ENCODE measurements at regions not wholly inside any gene's neighbourhood (a gene's known extent, or its start where the extent isn't known, plus 50 kb on each side); places are given as distances from the start of the nearest gene placed in this dataset.

DNA sequence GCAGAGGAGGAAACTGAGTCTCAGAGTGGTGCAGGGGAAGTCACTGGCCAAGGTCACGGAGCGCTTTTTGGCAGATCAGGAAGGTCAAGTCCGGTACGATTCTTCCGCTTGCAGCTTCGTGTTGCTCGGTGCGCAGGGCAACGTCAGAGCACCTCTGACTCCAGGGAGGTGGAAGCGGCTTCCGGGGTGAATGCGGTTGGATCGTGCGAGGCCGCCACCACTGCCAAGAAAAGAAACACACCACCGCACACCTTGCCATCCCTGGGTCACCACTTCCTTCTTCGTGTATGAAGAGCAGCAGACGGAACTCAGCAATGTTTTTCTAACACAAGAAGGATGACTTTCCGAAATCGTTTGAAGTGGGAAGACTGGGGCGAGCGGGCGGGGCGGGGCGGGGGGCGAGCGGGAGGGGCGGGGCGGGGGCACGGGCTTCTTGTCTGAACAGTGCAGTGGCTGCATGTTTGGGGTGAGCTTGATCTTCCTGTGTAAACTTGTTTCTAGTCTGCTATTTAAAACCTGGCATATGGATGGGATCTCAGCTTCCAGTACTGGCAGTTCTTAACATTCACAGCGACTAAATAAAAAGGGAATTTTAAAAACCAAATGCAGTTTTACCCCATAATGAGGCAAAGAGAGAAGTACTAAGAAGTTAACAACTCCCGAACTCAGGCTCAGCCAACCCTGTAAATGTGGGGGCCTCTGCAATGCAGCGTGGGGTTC is 300.0 kb downstream of the RRAGC start:
- H3K4me1 Mint-ChIP-seq: peaks cover 52% of the 10 kb centered on the region
- DNase-seq: peak; percentile 90
- no peaks in the 10 kb centered on the region for H3K36me3 Mint-ChIP-seq
- H3K27ac Mint-ChIP-seq: peak overlapping the region; percentile 81
- H3K4me3 Mint-ChIP-seq: peak overlapping the region; percentile 78
- peak; percentile 89 for ATAC-seq (ENCODE audit: low read depth)
- H3K9me3 Mint-ChIP-seq: no peaks in the 10 kb centered on the region
- H3K27me3 Mint-ChIP-seq: peaks cover 66% of the 10 kb centered on the region
- POLR2A ChIA-PET: interaction anchor here (0.8 to 1.5 kb wide), 3 partner anchors 9 to 300 kb away, joined by 3 to 5 read pairs (median 4); partner anchors contain the start of gene RRAGC

DNA sequence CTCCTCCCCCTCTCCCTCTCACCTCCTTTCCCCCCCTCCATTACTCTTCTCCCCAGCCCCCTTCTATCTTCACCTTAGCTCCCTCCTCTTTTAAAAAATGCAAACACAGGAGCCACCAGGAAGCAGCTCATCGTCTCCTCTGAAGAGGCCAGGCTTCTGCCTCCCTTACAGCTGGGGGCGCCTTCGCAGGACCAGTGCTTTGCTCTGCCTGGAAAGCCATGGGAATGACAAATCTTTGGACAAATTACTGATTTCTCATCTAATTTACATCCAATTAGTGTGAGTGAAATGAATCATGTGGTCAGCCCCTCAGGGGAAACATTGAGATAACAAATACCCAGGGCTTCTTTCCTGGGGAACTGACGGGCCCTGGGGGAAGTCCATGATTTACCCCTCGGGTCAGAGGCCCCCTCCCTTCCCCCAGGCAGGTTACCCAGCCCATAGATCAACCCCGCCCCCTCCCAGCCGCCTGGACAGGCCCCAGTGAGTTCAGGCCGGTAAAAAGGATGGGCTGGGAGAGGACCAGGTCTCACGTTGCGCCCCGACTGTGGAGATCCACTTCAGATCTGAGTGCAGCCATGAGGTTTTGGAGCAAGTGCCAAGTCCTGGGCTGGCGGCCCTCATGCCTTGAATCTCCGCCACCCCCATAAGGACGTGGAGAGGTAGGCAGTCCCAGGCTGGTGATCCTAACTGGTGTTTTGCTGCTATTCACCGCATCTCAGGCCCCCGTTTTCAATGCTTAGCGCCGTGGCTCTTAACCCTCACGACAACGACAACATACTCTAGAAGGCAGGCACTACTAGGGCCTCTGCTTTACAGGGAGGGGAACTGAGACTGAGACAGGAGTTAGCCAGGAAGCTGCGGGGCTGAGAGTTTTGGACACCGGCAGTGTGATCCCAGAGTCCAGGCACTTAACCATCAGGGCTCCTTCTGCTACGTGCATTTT is 300.8 kb downstream of the RRAGC start:
- Mint-ChIP-seq H3K4me1 (peaks cover 45% of the 10 kb centered on the region), H3K4me3 (peak overlapping the region; percentile 78), H3K27ac (peak overlapping the region; percentile 81), H3K9me3 (no peaks in the 10 kb centered on the region), H3K27me3 (peaks cover 65% of the 10 kb centered on the region), H3K36me3 (no peaks in the 10 kb centered on the region)
- POLR2A ChIA-PET: interaction anchor here (0.6 to 1.8 kb wide), 5 partner anchors 8 to 730 kb away, joined by 3 to 6 read pairs (median 5); partner anchors contain the start of gene RRAGC
- DNase-seq (no peak), ATAC-seq (ENCODE audit: low read depth) (peak; percentile 55)

DNA sequence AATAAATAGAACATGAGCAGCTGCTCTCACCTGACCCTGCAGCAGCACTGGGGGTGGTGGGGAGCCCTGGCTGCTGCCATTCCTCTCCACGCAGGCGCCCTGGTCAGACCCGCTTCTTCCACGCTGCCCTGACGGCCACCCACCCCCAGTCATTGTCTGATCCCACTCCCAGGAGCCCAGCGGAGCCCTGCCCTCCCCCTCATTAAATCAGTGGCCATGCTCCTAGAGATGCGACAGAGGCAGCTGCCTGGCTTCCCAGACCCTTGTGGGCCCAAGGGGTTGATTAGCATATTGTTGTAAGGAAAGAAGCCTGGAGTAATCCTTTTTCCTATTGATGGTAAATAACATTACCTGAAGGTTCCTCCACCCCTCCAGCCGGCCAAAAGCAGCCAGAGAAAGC is 301.5 kb downstream of the RRAGC start:
- Mint-ChIP-seq H3K9me3 (no peaks in the 10 kb centered on the region), H3K4me1 (peaks cover 38% of the 10 kb centered on the region), H3K27me3 (peaks cover 63% of the 10 kb centered on the region), H3K4me3 (no peak overlapping the region), H3K27ac (no peak overlapping the region), H3K36me3 (no peaks in the 10 kb centered on the region)
- no peak for ATAC-seq (ENCODE audit: low read depth)
- POLR2A ChIA-PET: interaction anchor here (1.8 kb wide), 1 partner anchor 30 kb away, joined by 5 read pairs; no protein-coding TSS in a partner anchor
- no peak for DNase-seq

DNA sequence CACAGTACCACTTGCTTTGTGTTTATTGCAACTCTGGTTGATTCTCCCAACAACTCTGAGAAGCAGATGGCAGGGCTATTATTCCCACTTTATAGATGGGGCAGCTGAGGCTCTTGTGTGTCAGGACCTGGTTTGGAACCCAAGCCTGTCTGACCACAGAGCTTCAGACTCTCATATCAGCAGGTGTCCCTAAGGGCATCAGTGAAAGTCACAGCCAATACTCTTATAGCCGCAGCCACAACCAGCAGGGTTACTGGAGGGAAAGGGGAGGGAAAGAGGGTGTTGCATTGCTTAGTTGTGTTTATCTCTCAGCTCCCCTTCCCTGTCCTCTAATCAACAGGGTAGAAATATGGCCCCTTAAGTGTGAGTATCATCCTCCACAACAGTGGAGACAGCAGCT is 304.0 kb downstream of the RRAGC start:
- H3K27me3 Mint-ChIP-seq: peaks cover 62% of the 10 kb centered on the region
- H3K9me3 Mint-ChIP-seq: no peaks in the 10 kb centered on the region
- ATAC-seq (ENCODE audit: low read depth) (no peak), DNase-seq (no peak)
- H3K4me3 Mint-ChIP-seq: no peak overlapping the region
- POLR2A ChIA-PET: interaction anchor here (0.6 kb wide), 1 partner anchor 12 kb away, joined by 3 read pairs; no protein-coding TSS in a partner anchor
- H3K4me1 Mint-ChIP-seq: peaks cover 32% of the 10 kb centered on the region
- H3K27ac Mint-ChIP-seq: no peak overlapping the region
- H3K36me3 Mint-ChIP-seq: no peaks in the 10 kb centered on the region

DNA sequence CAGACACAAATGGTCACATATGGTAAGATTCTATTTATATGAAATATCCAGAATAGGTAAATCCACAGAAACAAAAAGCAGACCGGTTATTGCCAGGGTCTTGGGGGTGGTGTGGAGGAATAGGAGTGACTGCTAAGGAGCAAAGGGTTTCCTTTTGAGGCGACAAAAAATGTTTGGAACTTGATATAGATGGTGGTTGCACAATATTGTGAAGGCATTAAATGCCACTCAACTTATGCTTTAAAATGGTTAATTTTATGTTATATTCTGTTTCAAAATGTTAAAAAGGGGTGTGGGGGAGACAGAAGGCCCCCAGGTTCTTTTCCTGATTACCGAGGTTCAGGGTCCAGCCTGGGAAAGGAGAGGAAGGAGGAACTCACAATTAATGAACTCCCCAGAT is 304.4 kb downstream of the RRAGC start:
- no peak overlapping the region for H3K4me3 Mint-ChIP-seq
- no peaks in the 10 kb centered on the region for H3K9me3 Mint-ChIP-seq
- ATAC-seq (ENCODE audit: low read depth) (no peak), DNase-seq (no peak)
- H3K27me3 Mint-ChIP-seq: peaks cover 64% of the 10 kb centered on the region
- no peaks in the 10 kb centered on the region for H3K36me3 Mint-ChIP-seq
- peaks cover 30% of the 10 kb centered on the region for H3K4me1 Mint-ChIP-seq
- POLR2A ChIA-PET: interaction anchor here (0.6 kb wide), 1 partner anchor 13 kb away, joined by 3 read pairs; no protein-coding TSS in a partner anchor
- H3K27ac Mint-ChIP-seq: no peak overlapping the region

DNA sequence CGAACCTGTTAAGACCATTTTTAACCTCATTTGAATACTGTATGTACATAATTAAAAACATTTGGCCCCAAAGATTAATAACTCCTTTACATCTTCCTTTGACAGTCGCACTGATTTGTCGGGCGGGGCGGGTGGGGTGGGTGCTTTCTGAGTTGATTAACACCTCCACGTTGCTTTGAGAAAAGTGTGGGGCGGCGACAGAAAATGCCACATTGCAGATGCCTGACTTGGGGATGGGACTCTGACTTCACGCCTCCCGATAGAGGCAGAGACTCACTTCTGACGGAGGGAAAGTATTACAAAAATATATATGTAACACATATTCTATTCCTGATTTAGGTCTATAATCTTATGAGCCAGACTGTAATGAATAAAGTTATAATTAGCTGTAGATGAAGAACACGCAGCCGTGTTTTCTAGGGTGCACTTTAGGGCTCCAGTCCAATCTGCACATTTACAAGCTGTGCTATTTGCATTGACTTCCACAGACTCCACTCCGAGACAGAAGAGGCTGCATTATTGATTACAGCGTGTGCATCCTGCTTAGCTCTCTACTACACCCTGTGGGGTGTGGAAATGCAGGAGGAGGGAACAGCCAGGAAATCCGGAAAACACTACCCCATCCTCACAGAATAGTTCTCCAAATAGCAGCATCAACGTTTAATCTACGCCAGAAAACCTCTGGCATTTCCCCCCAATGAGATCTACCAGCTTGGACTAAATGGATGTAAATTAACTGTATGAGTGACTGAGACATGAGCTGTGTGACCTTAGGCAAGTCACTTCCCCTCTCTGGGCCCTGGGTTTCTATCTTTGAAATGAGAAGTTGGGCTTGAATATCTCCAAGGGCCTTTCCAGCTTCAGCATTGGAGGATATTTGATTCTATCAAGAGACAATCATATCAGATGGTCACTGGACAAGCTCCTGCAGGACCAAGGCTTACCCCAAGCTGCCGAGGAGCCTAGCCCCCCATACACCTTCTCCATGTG is 308.0 kb downstream of the RRAGC start:
- DNase-seq (no peak), ATAC-seq (ENCODE audit: low read depth) (no peak)
- Mint-ChIP-seq H3K36me3 (no peaks in the 10 kb centered on the region), H3K27ac (no peak overlapping the region), H3K4me3 (no peak overlapping the region), H3K27me3 (peaks cover 77% of the 10 kb centered on the region), H3K4me1 (peaks cover 7% of the 10 kb centered on the region), H3K9me3 (no peaks in the 10 kb centered on the region)
- POLR2A ChIA-PET: interaction anchor here (1.3 kb wide), 1 partner anchor 8 kb away, joined by 5 read pairs; no protein-coding TSS in a partner anchor

DNA sequence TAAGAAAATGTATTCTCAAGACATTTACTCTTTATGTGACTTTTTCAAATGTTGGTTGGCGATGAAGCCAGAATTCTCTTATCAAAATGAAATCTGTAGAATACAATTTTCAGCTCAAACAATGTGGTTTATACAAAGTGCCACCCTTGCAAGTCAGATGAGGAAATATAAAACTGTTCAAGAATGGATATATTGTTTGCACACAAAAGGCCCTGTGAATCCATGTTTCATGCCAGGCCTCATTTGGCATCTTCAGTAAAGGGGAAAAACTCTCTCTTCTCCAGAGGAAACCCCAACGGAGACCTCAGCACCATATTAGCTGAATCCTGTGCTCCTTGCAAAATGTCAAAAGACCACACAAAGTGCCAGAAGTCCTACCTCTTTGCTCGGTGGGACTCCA is 310.4 kb downstream of the RRAGC start:
- Mint-ChIP-seq H3K4me1 (peaks cover 2% of the 10 kb centered on the region), H3K36me3 (no peaks in the 10 kb centered on the region), H3K27ac (no peak overlapping the region), H3K9me3 (no peaks in the 10 kb centered on the region), H3K27me3 (peaks cover 56% of the 10 kb centered on the region), H3K4me3 (no peak overlapping the region)
- ATAC-seq (ENCODE audit: low read depth): no peak
- DNase-seq: no peak
- POLR2A ChIA-PET: no interaction called here

DNA sequence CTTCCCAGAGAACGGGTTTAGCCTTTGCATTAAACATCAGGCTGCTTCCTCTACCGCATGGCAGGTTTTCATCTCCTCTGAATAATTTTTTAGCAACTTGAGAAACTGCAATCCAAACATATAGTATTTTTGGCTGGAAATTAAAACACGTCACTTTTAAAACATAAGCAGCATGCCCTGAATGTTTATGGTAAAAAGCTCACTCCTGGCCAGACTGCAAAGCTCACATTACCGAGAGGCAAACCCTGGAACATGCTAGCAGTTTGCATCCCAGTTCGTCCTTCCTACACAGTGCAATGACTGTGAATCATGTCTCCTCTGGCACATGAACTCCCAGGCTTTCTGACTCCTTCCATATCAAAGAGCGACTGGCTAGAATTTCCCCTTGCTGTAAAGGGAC is 312.3 kb downstream of the RRAGC start:
- no peak for DNase-seq
- H3K27me3 Mint-ChIP-seq: peaks cover 49% of the 10 kb centered on the region
- H3K27ac Mint-ChIP-seq: no peak overlapping the region
- H3K4me1 Mint-ChIP-seq: peaks cover 2% of the 10 kb centered on the region
- POLR2A ChIA-PET: no interaction called here
- no peak for ATAC-seq (ENCODE audit: low read depth)
- no peaks in the 10 kb centered on the region for H3K9me3 Mint-ChIP-seq
- H3K4me3 Mint-ChIP-seq: no peak overlapping the region
- no peaks in the 10 kb centered on the region for H3K36me3 Mint-ChIP-seq

DNA sequence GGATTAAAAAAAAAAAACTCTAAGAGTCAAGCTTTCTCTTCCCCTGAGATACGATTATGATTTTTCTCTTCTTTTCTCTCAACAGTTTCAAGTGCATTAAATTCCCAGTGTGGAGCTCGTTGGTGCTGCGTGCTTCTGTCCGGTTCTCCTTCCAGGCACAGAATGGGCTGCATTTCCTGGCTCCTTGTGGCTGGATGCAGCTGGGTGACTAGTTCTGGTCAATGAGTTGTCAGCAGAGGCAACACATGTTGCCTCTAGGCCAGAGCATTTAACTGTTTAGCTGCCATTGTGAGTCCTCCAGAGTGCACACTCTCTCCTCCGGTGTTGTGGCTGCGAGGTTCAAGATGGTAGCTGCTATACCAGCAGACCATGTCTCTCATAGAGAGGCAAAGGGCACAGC is 312.9 kb downstream of the RRAGC start:
- Mint-ChIP-seq H3K36me3 (no peaks in the 10 kb centered on the region), H3K4me3 (no peak overlapping the region), H3K9me3 (no peaks in the 10 kb centered on the region), H3K27me3 (peaks cover 43% of the 10 kb centered on the region), H3K4me1 (peaks cover 2% of the 10 kb centered on the region), H3K27ac (no peak overlapping the region)
- ATAC-seq (ENCODE audit: low read depth) (no peak), DNase-seq (no peak)
- POLR2A ChIA-PET: no interaction called here

DNA sequence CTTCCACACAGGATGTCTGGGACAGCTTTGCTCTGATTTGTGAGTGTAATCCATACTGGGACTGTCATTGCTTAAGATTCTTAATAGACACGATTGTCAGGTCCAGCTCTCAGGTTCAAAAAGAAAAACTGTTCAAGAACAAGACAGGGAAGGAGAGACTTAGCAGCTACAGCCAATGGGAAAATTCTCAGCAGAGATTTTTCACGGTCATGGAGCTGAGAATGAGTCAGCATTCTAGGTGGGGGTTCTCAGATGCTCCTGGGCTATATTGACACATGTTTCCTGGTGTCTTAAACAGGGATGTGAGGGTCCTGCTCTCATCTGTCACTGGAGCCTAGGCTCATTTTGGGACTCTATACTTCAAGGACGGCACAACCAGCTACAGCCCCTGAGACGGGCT is 318.3 kb downstream of the RRAGC start:
- Mint-ChIP-seq H3K27ac (no peak overlapping the region), H3K4me1 (no peaks in the 10 kb centered on the region), H3K36me3 (no peaks in the 10 kb centered on the region), H3K9me3 (no peaks in the 10 kb centered on the region), H3K4me3 (no peak overlapping the region), H3K27me3 (peaks cover 34% of the 10 kb centered on the region)
- ATAC-seq (ENCODE audit: low read depth): no peak
- POLR2A ChIA-PET: no interaction called here
- no peak for DNase-seq

DNA sequence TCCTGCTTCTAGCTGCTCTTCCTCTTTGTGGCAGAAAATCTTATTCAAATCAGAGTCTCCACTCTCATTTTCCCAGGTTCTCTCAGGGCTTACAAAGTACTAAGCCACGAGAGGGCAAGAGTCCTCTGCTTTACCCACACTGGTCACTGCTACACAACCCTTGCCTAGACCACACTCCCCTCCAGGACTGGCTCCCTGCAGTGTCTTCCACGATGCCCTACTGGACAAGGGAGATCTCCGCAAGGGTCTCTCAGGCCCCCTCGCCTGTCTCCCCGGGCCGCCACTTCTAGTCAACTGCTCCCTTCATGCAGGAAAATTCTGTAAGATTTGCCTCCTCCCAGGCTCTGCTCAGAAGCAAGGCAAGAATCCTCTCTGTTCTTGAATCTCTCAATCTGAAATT is 319.6 kb downstream of the RRAGC start:
- no peak for ATAC-seq (ENCODE audit: low read depth)
- no peak overlapping the region for H3K4me3 Mint-ChIP-seq
- POLR2A ChIA-PET: no interaction called here
- H3K27me3 Mint-ChIP-seq: peaks cover 34% of the 10 kb centered on the region
- H3K4me1 Mint-ChIP-seq: no peaks in the 10 kb centered on the region
- H3K27ac Mint-ChIP-seq: no peak overlapping the region
- H3K9me3 Mint-ChIP-seq: no peaks in the 10 kb centered on the region
- no peaks in the 10 kb centered on the region for H3K36me3 Mint-ChIP-seq
- DNase-seq: no peak

DNA sequence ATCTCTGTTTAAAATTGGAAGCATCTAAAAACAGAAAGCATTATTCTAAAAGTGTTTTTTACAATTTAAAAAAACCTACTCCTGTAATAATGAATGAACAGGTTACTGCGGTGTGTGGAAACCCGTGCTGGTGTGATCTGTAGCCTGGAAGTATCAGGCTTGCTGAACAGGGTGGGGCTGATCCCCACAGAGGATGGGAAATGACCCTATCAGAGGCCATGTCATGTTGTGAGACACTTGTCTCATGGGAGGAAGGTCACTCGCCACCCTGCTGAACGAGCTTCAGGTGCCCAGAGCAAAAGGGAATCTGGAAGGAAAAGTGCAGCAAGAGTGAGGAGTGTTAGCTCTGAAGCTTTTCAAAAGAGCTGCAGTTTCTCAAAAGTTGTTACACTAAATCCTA is 320.7 kb downstream of the RRAGC start:
- POLR2A ChIA-PET: no interaction called here
- no peak overlapping the region for H3K27ac Mint-ChIP-seq

DNA sequence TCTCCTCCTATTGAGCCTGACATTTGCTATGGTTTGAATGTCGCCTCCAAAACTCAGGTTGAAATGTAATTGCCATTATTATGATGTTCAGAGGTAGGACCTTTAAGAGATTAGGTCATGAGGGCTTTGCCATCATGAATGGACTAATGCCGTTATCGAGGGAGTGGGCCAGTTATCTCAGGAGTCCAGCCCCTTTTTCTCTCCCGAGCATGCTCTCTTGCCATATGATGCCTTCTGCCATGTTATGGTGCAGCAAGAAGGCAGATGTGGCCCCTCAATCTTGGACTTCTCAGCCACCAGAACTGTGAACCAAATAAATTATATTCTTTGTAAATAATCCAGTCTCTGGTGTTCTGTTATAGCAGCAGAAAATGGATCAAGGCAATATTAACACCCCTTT is 323.5 kb downstream of the RRAGC start:
- peaks cover 2% of the 10 kb centered on the region for H3K4me1 Mint-ChIP-seq
- H3K27me3 Mint-ChIP-seq: peaks cover 26% of the 10 kb centered on the region
- no peak for DNase-seq
- H3K4me3 Mint-ChIP-seq: no peak overlapping the region
- no peak overlapping the region for H3K27ac Mint-ChIP-seq
- POLR2A ChIA-PET: no interaction called here
- no peak for ATAC-seq (ENCODE audit: low read depth)
- H3K36me3 Mint-ChIP-seq: no peaks in the 10 kb centered on the region
- no peaks in the 10 kb centered on the region for H3K9me3 Mint-ChIP-seq

More for the DNA sequence above, 320.7 kb downstream of the RRAGC start:
- Mint-ChIP-seq H3K4me3 (no peak overlapping the region), H3K36me3 (no peaks in the 10 kb centered on the region), H3K4me1 (peaks cover under 1% of the 10 kb centered on the region), H3K9me3 (no peaks in the 10 kb centered on the region), H3K27me3 (peaks cover 34% of the 10 kb centered on the region)
- ATAC-seq (ENCODE audit: low read depth): no peak
- no peak for DNase-seq

Measured in activated naive CD8-positive, alpha-beta T cell treated with anti-CD3 and anti-CD28 coated beads, Interleukin-2, amount 10 ng/mL, durations not matched to agents 7 days and 5 days (primary cell).